Pulmonary artery endothelial cell (primary cell): ENCODE measurements at regions not wholly inside any gene's neighbourhood (a gene's known extent, or its start where the extent isn't known, plus 50 kb on each side); places are given as distances from the start of the nearest gene placed in this dataset.
"Not testable (repeated sequence)": the region's sequence is repeated elsewhere in the genome, so short reads cannot be mapped to it uniquely, and the experiment has no call there.

Experiments
- DNase-seq: peaks from one replicate; pipeline ENCODE4 v3.0.0-alpha.2; 2011; ENCODE audit warnings: low read depth, low spot score

GRCh38 chr10:27390681-27391080 lies 113.4 kb upstream of the RAB18 start:
- DNase-seq, result no peak

GRCh38 chr10:27388761-27389399 lies 115.2 kb upstream of the RAB18 start:
- no peak for DNase-seq

- no peak for DNase-seq
Observed at GRCh38 chr10:27383595-27384542, 120.2 kb upstream of the RAB18 start.

- no peak for DNase-seq
Observed at GRCh38 chr10:27382176-27382575, 121.9 kb upstream of the RAB18 start.

- DNase-seq, result no peak
Observed at GRCh38 chr10:27380929-27381358, 123.2 kb upstream of the RAB18 start.

GRCh38 chr10:27379041-27379440 lies 125.1 kb upstream of the RAB18 start:
- not testable (repeated sequence) for DNase-seq

- no peak for DNase-seq
Observed at GRCh38 chr10:27373566-27374160, 130.4 kb upstream of the RAB18 start.

GRCh38 chr10:27372095-27372494 lies 131.5 kb upstream of the ACBD5 start:
- no peak for DNase-seq

- DNase-seq, result not testable (repeated sequence)
Observed at GRCh38 chr10:27371375-27371774, 130.8 kb upstream of the ACBD5 start.

GRCh38 chr10:27369880-27370279 lies 129.3 kb upstream of the ACBD5 start:
- DNase-seq, result no peak

- no peak for DNase-seq
Observed at GRCh38 chr10:27368706-27369105, 128.1 kb upstream of the ACBD5 start.

GRCh38 chr10:27366769-27367168 lies 126.2 kb upstream of the ACBD5 start:
- DNase-seq, result no peak

GRCh38 chr10:27364028-27364427 lies 123.4 kb upstream of the ACBD5 start:
- DNase-seq, result no peak

GRCh38 chr10:27360581-27361172 lies 120.1 kb upstream of the ACBD5 start:
- DNase-seq, result peak; percentile 35

GRCh38 chr10:27359792-27360355 lies 119.3 kb upstream of the ACBD5 start:
- no peak for DNase-seq

- DNase-seq, result no peak
Observed at GRCh38 chr10:27356738-27357137, 116.1 kb upstream of the ACBD5 start.

GRCh38 chr10:27355918-27356573 lies 115.4 kb upstream of the ACBD5 start:
- DNase-seq, result no peak

- DNase-seq, result not testable (repeated sequence)
Observed at GRCh38 chr10:27354643-27355270, 114.2 kb upstream of the ACBD5 start.

GRCh38 chr10:27354100-27354499 lies 113.5 kb upstream of the ACBD5 start:
- DNase-seq, result not testable (repeated sequence)

GRCh38 chr10:27349987-27350386 lies 109.4 kb upstream of the ACBD5 start:
- DNase-seq, result no peak
